Fibroblast of upper back skin (primary cell): ENCODE measurements at regions not wholly inside any gene's neighbourhood (a gene's known extent, or its start where the extent isn't known, plus 50 kb on each side); places are given as distances from the start of the nearest gene placed in this dataset.
"Not testable (repeated sequence)": the region's sequence is repeated elsewhere in the genome, so short reads cannot be mapped to it uniquely, and the experiment has no call there.

Experiments used
- DNase-seq: peaks from one replicate; pipeline ENCODE4 v3.0.0-alpha.2; 2013

GRCh38 chr6:139754898-139755775 lies 380.7 kb upstream of the CITED2 start:
- DNase-seq, result no peak

- DNase-seq, result peak; percentile 93
Measured at GRCh38 chr6:139753198-139753861, 378.9 kb upstream of the CITED2 start.

GRCh38 chr6:139752086-139752485 lies 377.6 kb upstream of the CITED2 start:
- DNase-seq, result peak; percentile 68

GRCh38 chr6:139751179-139751578 lies 376.7 kb upstream of the CITED2 start:
- peak; percentile 96 for DNase-seq

GRCh38 chr6:139748353-139749146 lies 374.1 kb upstream of the CITED2 start:
- peak; percentile 71 for DNase-seq

- no peak for DNase-seq
Measured at GRCh38 chr6:139747154-139747553, 372.7 kb upstream of the CITED2 start.

- no peak for DNase-seq
Measured at GRCh38 chr6:139744891-139745290, 370.4 kb upstream of the CITED2 start.

GRCh38 chr6:139743664-139744437 lies 369.4 kb upstream of the CITED2 start:
- peak; percentile 93 for DNase-seq

GRCh38 chr6:139742671-139743070 lies 368.2 kb upstream of the CITED2 start:
- DNase-seq, result no peak

- no peak for DNase-seq
Measured at GRCh38 chr6:139738801-139739455, 364.5 kb upstream of the CITED2 start.

- no peak for DNase-seq
Measured at GRCh38 chr6:139736325-139736906, 362.0 kb upstream of the CITED2 start.

- DNase-seq, result peak; percentile 58
Measured at GRCh38 chr6:139732451-139732850, 358.0 kb upstream of the CITED2 start.

GRCh38 chr6:139730340-139730974 lies 356.0 kb upstream of the CITED2 start:
- no peak for DNase-seq

- DNase-seq, result no peak
Measured at GRCh38 chr6:139728876-139729427, 354.5 kb upstream of the CITED2 start.

GRCh38 chr6:139726272-139726671 lies 351.8 kb upstream of the CITED2 start:
- not testable (repeated sequence) for DNase-seq

- no peak for DNase-seq
Measured at GRCh38 chr6:139722530-139722929, 348.1 kb upstream of the CITED2 start.

- no peak for DNase-seq
Measured at GRCh38 chr6:139721954-139722353, 347.5 kb upstream of the CITED2 start.

- peak; percentile 26 for DNase-seq
Measured at GRCh38 chr6:139713900-139714506, 339.6 kb upstream of the CITED2 start.

- DNase-seq, result no peak
Measured at GRCh38 chr6:139713424-139713823, 339.0 kb upstream of the CITED2 start.

GRCh38 chr6:139712830-139713229 lies 338.4 kb upstream of the CITED2 start:
- no peak for DNase-seq
